H1 (cell line): ENCODE measurements at regions not wholly inside any gene's neighbourhood (a gene's known extent, or its start where the extent isn't known, plus 50 kb on each side); places are given as distances from the start of the nearest gene placed in this dataset.

ENCODE experiments used
- CTCF ChIA-PET: fragments of 300-600 bp; sonication (Branson Sonifier 250); formaldehyde crosslinking; loops from one replicate; lab custom pipeline; 2021; ENCODE audit not compliant: partially characterized antibody; lab: Charles Lee
- POLR2A ChIA-PET: fragments of 300-600 bp; sonication (Branson Sonifier 250); formaldehyde crosslinking; loops from one replicate; lab custom pipeline; 2021; ENCODE audit warnings: inconsistent platforms; ENCODE audit not compliant: partially characterized antibody; lab: Charles Lee
- DNase-seq, 2 experiments: peaks; one replicate each; pipeline versions ENCODE4 v3.0.0 to v3.0.0-alpha.2; 2010 to 2022; ENCODE audit warnings: low spot score in 2 of 2, low read depth in 1 of 2, mixed read lengths in 1 of 2
- FAIRE-seq: peaks from 2 replicates; lab custom pipeline; 2011; peaks lifted over from hg19 to GRCh38; lab: Jason Lieb, UNC
- H2AFZ ChIP-seq: 2 replicates; pipeline ENCODE4 v1.8.1; 2012; ENCODE audit warnings: low read length, inconsistent platforms
- H2AK5ac ChIP-seq: 2 replicates; pipeline ENCODE4 v1.6.1; 2013; ENCODE audit warnings: low read depth, low read length
- H2BK120ac ChIP-seq: replicated peaks from 2 replicates; pipeline ENCODE3; 2013; ENCODE audit warnings: low read depth, low read length, inconsistent platforms
- H2BK12ac ChIP-seq: 2 replicates; pipeline ENCODE4 v1.6.1; 2013; ENCODE audit warnings: low read depth, low read length
- H2BK15ac ChIP-seq: 2 replicates; pipeline ENCODE4 v1.6.1; 2013; ENCODE audit warnings: low read length
- H2BK20ac ChIP-seq: 2 replicates; pipeline ENCODE4 v1.6.1; 2013; ENCODE audit warnings: low read length
- H2BK5ac ChIP-seq: 2 replicates; pipeline ENCODE4 v1.6.1; 2013; ENCODE audit warnings: low read depth, low read length
- H3K14ac ChIP-seq: 2 replicates; pipeline ENCODE4 v1.6.1; 2013; ENCODE audit warnings: inconsistent platforms; ENCODE audit not compliant: insufficient read length
- H3K18ac ChIP-seq: 2 replicates; pipeline ENCODE4 v1.6.1; 2013; ENCODE audit warnings: low read length; ENCODE audit errors: extremely low read depth
- H3K23ac ChIP-seq: 2 replicates; pipeline ENCODE4 v1.6.1; 2013; ENCODE audit warnings: inconsistent platforms; ENCODE audit not compliant: insufficient read length
- H3K23me2 ChIP-seq: 2 replicates; pipeline ENCODE4 v1.6.1; 2013; ENCODE audit warnings: low read depth, low read length
- H3K27ac ChIP-seq: 2 replicates; pipeline ENCODE4 v1.6.1; 2011; ENCODE audit warnings: low read depth, low read length, inconsistent platforms
- H3K27me3 ChIP-seq, 4 experiments: replicated peaks in 1 of 4; 1 replicate in 1 of 4; 2 replicates in 3 of 4; pipeline versions ENCODE4 v1.6.1 to v1.8.1; 2011 to 2013; ENCODE audit warnings: low read length in 3 of 4, mild to moderate bottlenecking in 3 of 4, inconsistent platforms in 2 of 4, mixed read lengths in 2 of 4, moderate library complexity in 1 of 4; ENCODE audit not compliant: control insufficient read depth in 3 of 4, insufficient read depth in 3 of 4; ENCODE audit errors: extremely low read depth in 1 of 4
- H3K36me3 ChIP-seq, 4 experiments: 2 replicates each; pipeline versions ENCODE4 v1.6.1 to v1.8.1; 2011 to 2013; ENCODE audit warnings: mild to moderate bottlenecking in 4 of 4, low read length in 3 of 4, moderate library complexity in 2 of 4, control low read depth in 1 of 4, inconsistent platforms in 1 of 4; ENCODE audit not compliant: insufficient read depth in 4 of 4, control insufficient read depth in 2 of 4
- H3K4ac ChIP-seq: replicated peaks from 2 replicates; pipeline ENCODE3; 2013; ENCODE audit warnings: low read length, low read depth, mixed read lengths, inconsistent platforms; ENCODE audit not compliant: insufficient read length
- H3K4me1 ChIP-seq, 4 experiments: replicated peaks in 1 of 4; 1 replicate in 1 of 4; 2 replicates in 3 of 4; pipeline versions ENCODE4 v1.6.1 to v1.8.1; 2011 to 2013; ENCODE audit warnings: low read length in 3 of 4, inconsistent platforms in 2 of 4, mixed read lengths in 1 of 4; ENCODE audit not compliant: insufficient read depth in 4 of 4, control insufficient read depth in 3 of 4
- H3K4me2 ChIP-seq, 2 experiments: 2 replicates each; pipeline versions ENCODE4 v1.6.1 to v1.8.1; 2011 to 2013; ENCODE audit warnings: low read depth in 2 of 2, low read length in 2 of 2, control low read depth in 1 of 2, inconsistent platforms in 1 of 2, mild to moderate bottlenecking in 1 of 2; ENCODE audit not compliant: insufficient read depth in 1 of 2
- H3K4me3 ChIP-seq, 4 experiments: fragments of 200-600, 300-600 bp in 1 of 4; sonication (generic), shearing (Covaris generic), sonication (Bioruptor Twin) in 1 of 4; 2 replicates each; pipeline versions ENCODE4 v1.5.1 to v1.8.1; 2011 to 2016; ENCODE audit warnings: low read length in 4 of 4, low read depth in 3 of 4, control low read depth in 2 of 4, inconsistent platforms in 2 of 4, mild to moderate bottlenecking in 2 of 4, mixed read lengths in 1 of 4, moderate library complexity in 1 of 4; ENCODE audit not compliant: insufficient read depth in 2 of 4; ENCODE audit errors: extremely low read depth in 1 of 4
- H3K56ac ChIP-seq: replicated peaks from 2 replicates; pipeline ENCODE3; 2013; ENCODE audit warnings: low read depth, mild to moderate bottlenecking, mixed read lengths, low read length, inconsistent platforms; ENCODE audit not compliant: insufficient read length
- H3K79me1 ChIP-seq: 2 replicates; pipeline ENCODE4 v1.6.1; 2013; ENCODE audit warnings: low read depth, low read length, control low read depth
- H3K79me2 ChIP-seq, 2 experiments: 2 replicates each; pipeline versions ENCODE4 v1.6.1 to v1.8.1; 2012 to 2013; ENCODE audit warnings: low read length in 2 of 2, mild to moderate bottlenecking in 2 of 2, inconsistent platforms in 1 of 2; ENCODE audit not compliant: insufficient read depth in 2 of 2, control insufficient read depth in 1 of 2
- H3K9ac ChIP-seq, 4 experiments: replicated peaks in 1 of 4; 1 replicate in 1 of 4; 2 replicates in 3 of 4; pipeline versions ENCODE4 v1.6.1 to v1.8.1; 2011 to 2013; ENCODE audit warnings: low read depth in 3 of 4, low read length in 3 of 4, control low read depth in 2 of 4, mild to moderate bottlenecking in 2 of 4, moderate library complexity in 2 of 4, inconsistent platforms in 1 of 4; ENCODE audit errors: extremely low read depth in 1 of 4
- H3K9me3 ChIP-seq, 2 experiments: 2 replicates each; pipeline versions ENCODE4 v1.6.1 to v1.8.1; 2012 to 2013; ENCODE audit warnings: mild to moderate bottlenecking in 2 of 2, moderate library complexity in 2 of 2, control low read depth in 1 of 2, inconsistent platforms in 1 of 2, low read depth in 1 of 2, low read length in 1 of 2, mixed read lengths in 1 of 2; ENCODE audit not compliant: insufficient read depth in 2 of 2
- H4K20me1 ChIP-seq, 2 experiments: replicated peaks in 1 of 2; 2 replicates each; pipeline versions ENCODE3 to v1.8.1; 2011 to 2013; ENCODE audit warnings: inconsistent platforms in 2 of 2, low read length in 2 of 2, mild to moderate bottlenecking in 1 of 2; ENCODE audit not compliant: insufficient read depth in 2 of 2, control insufficient read depth in 1 of 2
- H4K5ac ChIP-seq: 2 replicates; pipeline ENCODE4 v1.6.1; 2013; ENCODE audit warnings: low read length, low read depth, mixed read lengths, inconsistent platforms; ENCODE audit not compliant: insufficient read length
- H4K8ac ChIP-seq: 2 replicates; pipeline ENCODE4 v1.8.0; 2013; ENCODE audit warnings: mild to moderate bottlenecking, moderate library complexity, low read length, inconsistent platforms; ENCODE audit not compliant: insufficient read depth; ENCODE audit errors: extremely low read depth
- H4K91ac ChIP-seq: replicated peaks from 2 replicates; pipeline ENCODE3; 2013; ENCODE audit warnings: low read length, mixed read lengths, inconsistent platforms; ENCODE audit not compliant: insufficient read length
- BACH1 ChIP-seq: IDR thresholded peaks from 2 replicates; pipeline ENCODE4 v1.6.1; 2012; ENCODE audit warnings: low read length, improper control_type of control experiment
- CBX8 ChIP-seq: fragments of 300-800, 300-1000 bp; sonication (generic); IDR thresholded peaks from 2 replicates; pipeline ENCODE4 v1.7.1; 2016; ENCODE audit warnings: low read depth, low read length, borderline replicate concordance
- CEBPB ChIP-seq: IDR thresholded peaks from 2 replicates; pipeline ENCODE4 v1.6.1; 2012; ENCODE audit warnings: low read depth, low read length
- GABPA ChIP-seq: IDR thresholded peaks from 2 replicates; pipeline ENCODE4 v1.6.1; 2011; ENCODE audit warnings: mild to moderate bottlenecking, low read length, moderate library complexity, borderline replicate concordance; ENCODE audit not compliant: insufficient read depth
- HDAC6 ChIP-seq: IDR thresholded peaks from one replicate; pipeline ENCODE4 v1.7.1; 2012; ENCODE audit warnings: low read depth, mild to moderate bottlenecking, inconsistent platforms, low read length, moderate library complexity
- SP4 ChIP-seq: IDR thresholded peaks from 2 replicates; pipeline ENCODE4 v1.6.1; 2012; ENCODE audit warnings: low read length, inconsistent platforms
- SUZ12 ChIP-seq: fragments of 200-600 bp; sonication (generic); IDR thresholded peaks from 2 replicates; pipeline ENCODE4 v1.6.1; 2012; ENCODE audit warnings: mild to moderate bottlenecking, inconsistent platforms, low read length, moderate library complexity, mixed read lengths
- TEAD4 ChIP-seq: IDR thresholded peaks from 2 replicates; pipeline ENCODE4 v1.6.1; 2012; ENCODE audit warnings: low read depth, low read length, inconsistent platforms, mixed read lengths
- WGBS, 2 experiments: shearing (Covaris generic) in 1 of 2; methylation state at CpG; one replicate each; pipeline versions ENCODE4 v1.1.6 to v1.1.7; 2013 to 2015; ENCODE audit warnings: low lambda C conversion rate in 2 of 2, mixed read lengths in 2 of 2, inconsistent platforms in 1 of 2, low coverage in 1 of 2, missing lambda C conversion rate in 1 of 2; ENCODE audit not compliant: insufficient replicate concordance in 2 of 2, insufficient coverage in 1 of 2, insufficient read length in 1 of 2; ENCODE audit errors: extremely low coverage in 1 of 2, missing lambda C conversion rate in 1 of 2; 5-methylcytosine and 5-hydroxymethylcytosine counted together

- Histone ChIP-seq H2AK5ac (no peak overlapping the region), H3K14ac (no peak overlapping the region), H4K8ac (no peak overlapping the region), H3K79me2 (no peaks in the 10 kb centered on the region), H2BK12ac (no peak overlapping the region), H4K91ac (no peak overlapping the region), H4K20me1 (no peaks in the 10 kb centered on the region), H2AFZ (no peak overlapping the region), H2BK15ac (no peak overlapping the region), H3K4me2 (no peak overlapping the region), H3K23me2 (no peaks in the 10 kb centered on the region), H3K27ac (no peak overlapping the region), H4K5ac (no peak overlapping the region), H3K23ac (no peak overlapping the region), H3K36me3 (no peaks in the 10 kb centered on the region), H3K9me3 (peaks cover 6 to 10% of the 10 kb centered on the region in 2 experiments; a peak in 3 of 4 replicates), H2BK120ac (no peak overlapping the region), H3K79me1 (no peaks in the 10 kb centered on the region), H3K27me3 (no peaks in the 10 kb centered on the region), H3K18ac (no peak overlapping the region), H3K4me1 (no peaks in the 10 kb centered on the region), H3K4me3 (no peak overlapping the region), H3K4ac (no peak overlapping the region), H2BK5ac (no peak overlapping the region), H3K56ac (no peak overlapping the region), H3K9ac (no peak overlapping the region), H2BK20ac (no peak overlapping the region)
- DNase-seq (no peak), FAIRE-seq (no peak)
- TF ChIP-seq GABPA (no peak), TEAD4 (no peak), CBX8 (no peak), SP4 (no peak), CEBPB (no peak), HDAC6 (no peak), BACH1 (no peak), SUZ12 (no peak)
- CTCF ChIA-PET: interaction anchor here (0.9 kb wide), 1 partner anchor 10 kb away, joined by 3 read pairs; no protein-coding TSS in a partner anchor
- POLR2A ChIA-PET: no interaction called here
- WGBS, 2 experiments: 96% methylated on average over 4 of the region's 4 CpGs; no CpG with 5 or more reads in 1 of the 2 experiments
Observed at GRCh38 chr5:67283988-67284487, 87.4 kb upstream of the CD180 start.
